SHP77 treated with DMSO at 0.1 percent for 48 hours (cell line): ENCODE measurements at regions not wholly inside any gene's neighbourhood (a gene's known extent, or its start where the extent isn't known, plus 50 kb on each side); places are given as distances from the start of the nearest gene placed in this dataset.

Experiments used
- DNase-seq: peaks from one replicate; lab custom pipeline; 2025; lab: John Stamatoyannopoulos, UW

GRCh38 chr7:52897288-52897687 lies 138.1 kb upstream of the POM121L12 start:
- DNase-seq: no peak

GRCh38 chr7:52877240-52877639 lies 158.2 kb upstream of the POM121L12 start:
- DNase-seq: no peak

GRCh38 chr7:52876402-52876801 lies 159.0 kb upstream of the POM121L12 start:
- DNase-seq: no peak

GRCh38 chr7:52863652-52864051 lies 171.8 kb upstream of the POM121L12 start:
- DNase-seq: no peak

- DNase-seq: no peak
These were observed 173.1 kb upstream of the POM121L12 start for GRCh38 chr7:52862321-52862720.

GRCh38 chr7:52857367-52857766 lies 178.1 kb upstream of the POM121L12 start:
- DNase-seq: no peak

- DNase-seq: no peak
These were observed 180.8 kb upstream of the POM121L12 start for GRCh38 chr7:52854681-52855080.

GRCh38 chr7:52851547-52851946 lies 183.9 kb upstream of the POM121L12 start:
- no peak for DNase-seq

- no peak for DNase-seq
These were observed 192.0 kb upstream of the POM121L12 start for GRCh38 chr7:52843436-52843835.

GRCh38 chr7:52842202-52842900 lies 193.1 kb upstream of the POM121L12 start:
- DNase-seq: no peak

GRCh38 chr7:52838981-52839411 lies 196.4 kb upstream of the POM121L12 start:
- DNase-seq: no peak

GRCh38 chr7:52831321-52831720 lies 204.1 kb upstream of the POM121L12 start:
- DNase-seq: no peak

- no peak for DNase-seq
These were observed 204.6 kb upstream of the POM121L12 start for GRCh38 chr7:52830801-52831200.

GRCh38 chr7:52826515-52827265 lies 208.7 kb upstream of the POM121L12 start:
- DNase-seq: no peak

- no peak for DNase-seq
These were observed 209.8 kb upstream of the POM121L12 start for GRCh38 chr7:52825611-52826010.

GRCh38 chr7:52811537-52811936 lies 223.9 kb upstream of the POM121L12 start:
- no peak for DNase-seq

- no peak for DNase-seq
These were observed 235.6 kb upstream of the POM121L12 start for GRCh38 chr7:52799817-52800216.

GRCh38 chr7:52797801-52798200 lies 237.6 kb upstream of the POM121L12 start:
- no peak for DNase-seq

GRCh38 chr7:52794621-52795020 lies 240.8 kb upstream of the POM121L12 start:
- DNase-seq: no peak

- DNase-seq: no peak
These were observed 244.2 kb upstream of the POM121L12 start for GRCh38 chr7:52791176-52791700.

GRCh38 chr7:52786174-52786573 lies 249.3 kb upstream of the POM121L12 start:
- DNase-seq: no peak

- no peak for DNase-seq
These were observed 253.1 kb upstream of the POM121L12 start for GRCh38 chr7:52782348-52782747.

GRCh38 chr7:52781250-52781649 lies 254.2 kb upstream of the POM121L12 start:
- no peak for DNase-seq
